HG02840 (cell line): ENCODE measurements at regions not wholly inside any gene's neighbourhood (a gene's known extent, or its start where the extent isn't known, plus 50 kb on each side); places are given as distances from the start of the nearest gene placed in this dataset.
"Not testable (repeated sequence)": the region's sequence is repeated elsewhere in the genome, so short reads cannot be mapped to it uniquely, and the experiment has no call there.

Source experiments
- ATAC-seq: cut with Tn5 transposase; IDR thresholded peaks from one replicate; pipeline ENCODE4 v1.9.1; 2021; ENCODE audit warnings: mild to moderate bottlenecking, moderate library complexity, moderate number of reproducible peaks; ENCODE audit not compliant: unreplicated experiment, low FRiP score

DNA sequence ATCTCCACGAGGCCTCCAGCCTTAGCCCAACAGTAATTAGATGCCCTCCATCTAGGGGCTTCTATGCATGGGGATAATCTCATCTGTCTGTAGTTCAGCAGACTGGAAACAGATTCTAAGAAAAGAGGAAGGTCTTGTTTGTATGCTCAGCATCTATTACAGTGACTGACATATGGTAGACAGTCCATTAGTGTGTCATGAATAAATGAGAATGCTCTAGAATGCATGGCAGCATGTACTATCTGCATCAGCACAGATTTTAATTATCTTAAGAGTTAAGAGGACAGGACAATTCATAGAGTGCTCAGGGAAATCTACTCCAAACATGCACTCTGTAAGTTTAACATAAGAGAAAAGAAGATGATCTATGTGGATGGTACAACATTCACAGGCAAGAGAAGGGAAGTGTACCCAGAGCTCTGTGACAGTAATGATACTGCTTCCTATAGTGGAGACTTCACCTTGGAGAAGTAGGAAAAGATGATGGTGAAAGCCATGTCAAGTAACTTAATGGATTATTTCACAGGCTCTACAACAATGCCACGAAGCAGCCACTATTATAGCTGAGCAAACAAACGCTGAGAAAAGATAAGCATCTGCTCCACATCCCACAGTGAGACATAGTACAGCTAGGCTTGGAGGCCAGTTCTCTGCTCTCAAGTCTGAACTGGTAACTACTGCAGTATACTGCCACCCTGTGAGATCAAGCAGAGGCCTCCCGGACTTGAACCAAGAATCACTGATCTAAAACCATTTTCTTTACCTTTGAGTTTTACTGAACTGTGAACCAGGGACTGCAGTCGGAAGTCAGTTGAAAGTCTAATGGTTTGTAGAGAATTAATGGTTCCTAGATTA lies 309.2 kb upstream of the SPTLC3 start:
- ATAC-seq, result no peak

DNA sequence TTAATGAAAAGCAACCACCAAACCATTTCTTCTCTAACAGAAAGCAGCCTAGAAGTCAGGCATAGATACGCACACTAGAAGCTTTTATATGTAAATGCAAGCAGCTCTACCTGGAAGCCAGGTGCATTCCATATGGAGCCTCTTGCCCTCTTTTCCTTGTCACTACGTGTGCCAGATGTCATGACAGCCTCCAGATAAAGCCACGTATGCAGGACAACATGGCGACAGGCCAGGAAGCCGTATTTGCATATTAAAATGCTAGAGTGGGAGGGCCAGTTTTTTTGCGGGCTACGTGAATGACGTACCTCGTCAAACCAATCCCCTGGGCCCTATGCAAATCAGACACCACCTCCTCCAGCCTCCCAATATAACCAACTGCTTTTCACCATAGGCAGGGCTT lies 308.1 kb upstream of the SPTLC3 start:
- no peak for ATAC-seq

GRCh38 chr20:12702312-12702711 lies 306.5 kb upstream of the SPTLC3 start:
- ATAC-seq, result no peak

DNA sequence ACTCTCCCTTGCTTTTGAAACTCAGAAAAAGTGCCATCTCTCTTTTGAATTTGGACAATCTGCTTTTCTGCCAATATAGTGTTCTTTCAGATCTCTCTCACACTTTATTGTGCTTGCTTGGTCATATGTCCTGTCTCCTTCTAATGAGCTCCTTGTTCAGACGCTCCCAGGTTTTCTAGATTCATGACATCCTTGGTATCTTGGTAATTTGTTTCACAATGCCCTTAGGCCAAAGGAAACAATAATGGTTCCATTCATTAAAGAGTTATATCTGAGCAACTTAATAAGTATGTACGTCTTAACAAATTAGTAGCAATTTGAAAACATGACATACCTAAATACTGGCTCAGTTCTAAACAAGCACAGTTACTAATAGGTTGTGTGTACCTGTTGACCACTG lies 293.4 kb upstream of the SPTLC3 start:
- ATAC-seq, result no peak

DNA sequence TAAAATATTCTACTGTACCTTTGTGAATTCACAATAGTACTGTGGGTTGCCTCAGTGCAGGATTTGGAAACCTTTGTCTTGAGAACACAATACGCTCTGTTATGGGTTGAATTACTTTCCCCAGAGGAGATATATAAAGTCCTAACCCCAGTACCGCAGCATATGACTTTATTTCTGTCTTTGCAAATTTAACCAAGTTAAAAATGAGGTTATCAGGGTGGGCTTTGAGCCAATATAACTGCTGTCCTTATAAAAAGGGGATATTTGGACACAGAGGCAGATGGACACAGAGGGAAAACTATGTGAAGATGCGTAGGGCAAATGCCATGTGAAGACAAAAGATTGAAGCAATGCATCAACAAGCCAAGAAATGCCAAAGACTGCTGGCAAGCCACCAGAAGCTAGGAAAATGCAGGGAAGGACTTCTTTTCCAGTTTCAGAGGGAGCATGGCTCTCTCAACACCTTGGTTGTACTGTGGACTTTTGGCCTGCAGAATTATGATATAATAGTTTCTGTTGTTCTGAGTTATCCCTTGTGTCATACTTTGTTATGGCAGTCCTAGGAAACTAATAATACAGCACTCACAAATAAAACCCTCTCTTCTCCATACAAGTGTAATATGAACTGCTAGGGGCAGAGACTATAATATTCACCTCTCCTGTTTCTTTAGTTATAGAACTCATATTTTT lies 292.6 kb upstream of the SPTLC3 start:
- ATAC-seq, result no peak

DNA sequence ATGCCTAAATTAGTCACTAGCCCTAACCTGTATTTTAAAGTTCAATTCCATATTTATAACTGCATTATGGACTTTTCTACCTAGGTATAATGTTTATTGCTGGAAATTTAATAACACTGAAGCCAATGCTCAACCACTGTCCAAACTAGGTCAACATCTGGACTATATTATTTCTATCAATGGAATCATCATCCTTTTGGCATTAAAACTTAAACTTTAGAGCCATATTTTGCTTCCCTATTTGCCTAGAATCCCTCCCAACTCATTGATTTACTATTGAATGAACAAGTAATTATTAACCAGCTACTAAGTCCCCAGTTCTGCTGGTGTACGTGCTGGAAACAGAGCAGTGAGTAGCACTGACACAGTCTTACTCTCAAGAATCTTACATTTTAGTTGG lies 291.7 kb upstream of the SPTLC3 start:
- ATAC-seq, result no peak

GRCh38 chr20:12718619-12719018 lies 290.2 kb upstream of the SPTLC3 start:
- no peak for ATAC-seq

- no peak for ATAC-seq
Observed at GRCh38 chr20:12721636-12722035, 287.1 kb upstream of the SPTLC3 start.

GRCh38 chr20:12722091-12722490 lies 286.7 kb upstream of the SPTLC3 start:
- no peak for ATAC-seq

GRCh38 chr20:12723811-12724210 lies 285.0 kb upstream of the SPTLC3 start:
- ATAC-seq, result no peak

GRCh38 chr20:12728782-12729181 lies 280.0 kb upstream of the SPTLC3 start:
- no peak for ATAC-seq

DNA sequence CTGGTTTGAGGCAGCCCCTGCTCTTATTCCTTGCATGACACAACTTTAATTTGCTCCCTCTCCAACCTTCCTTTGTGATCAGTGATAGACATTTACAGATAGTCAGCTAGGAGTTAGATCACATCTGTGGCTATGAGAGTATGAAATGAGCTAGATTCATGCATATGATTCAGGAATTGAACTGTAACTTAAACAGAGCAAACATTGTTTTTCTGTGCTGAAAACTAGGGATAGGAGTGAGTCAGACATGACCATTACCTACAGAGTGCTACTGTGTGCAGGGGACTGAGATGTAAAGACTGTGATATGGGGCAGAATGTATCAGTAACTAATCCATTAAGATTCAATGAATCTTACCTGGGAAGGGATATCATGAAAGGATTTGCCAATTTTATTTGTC lies 279.4 kb upstream of the SPTLC3 start:
- no peak for ATAC-seq

- no peak for ATAC-seq
Observed at GRCh38 chr20:12733811-12734210, 275.0 kb upstream of the SPTLC3 start.

DNA sequence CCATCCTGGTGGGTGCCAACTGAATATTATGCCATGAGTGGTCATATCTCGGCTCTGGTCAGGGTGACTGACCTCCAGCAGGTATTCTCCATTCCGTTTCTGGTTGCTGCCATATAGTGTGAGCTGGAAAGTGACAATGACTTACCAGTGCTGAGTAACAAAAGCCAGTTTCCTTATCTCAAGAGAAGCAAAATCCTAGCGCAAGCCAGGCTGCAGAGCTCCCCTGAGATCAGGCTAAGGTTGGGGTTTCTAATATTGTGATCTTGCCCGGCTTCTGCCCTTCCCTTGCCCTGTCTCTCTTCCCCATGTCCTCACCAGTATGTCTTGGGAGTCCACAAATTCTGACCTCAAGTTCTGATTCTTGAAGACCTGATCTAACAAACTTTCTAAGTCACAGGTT lies 271.3 kb upstream of the SPTLC3 start:
- ATAC-seq, result no peak

- no peak for ATAC-seq
Observed at GRCh38 chr20:12737900-12738299, 270.9 kb upstream of the SPTLC3 start.

- no peak for ATAC-seq
Observed at GRCh38 chr20:12740647-12741046, 268.1 kb upstream of the SPTLC3 start.

DNA sequence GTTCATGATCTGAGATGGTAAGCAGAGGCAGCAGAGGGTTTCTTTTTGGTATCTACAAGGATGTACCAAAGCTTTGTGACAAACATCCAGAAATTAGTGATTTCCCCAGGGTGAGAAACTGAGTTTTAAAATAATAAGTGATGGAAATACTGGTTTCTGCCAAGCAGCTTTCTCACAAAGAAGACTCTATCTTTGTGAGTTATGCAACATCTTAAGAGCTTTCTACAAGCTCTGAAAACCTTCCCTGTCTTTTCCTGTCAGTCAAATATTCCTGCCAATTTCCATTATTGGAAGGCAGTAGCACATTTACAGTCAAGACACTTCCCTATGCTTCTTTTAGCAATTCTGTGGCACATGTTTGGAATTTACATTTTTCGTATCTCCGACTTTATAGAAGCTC lies 264.7 kb upstream of the SPTLC3 start:
- no peak for ATAC-seq

- no peak for ATAC-seq
Observed at GRCh38 chr20:12748359-12748994, 260.3 kb upstream of the SPTLC3 start.

DNA sequence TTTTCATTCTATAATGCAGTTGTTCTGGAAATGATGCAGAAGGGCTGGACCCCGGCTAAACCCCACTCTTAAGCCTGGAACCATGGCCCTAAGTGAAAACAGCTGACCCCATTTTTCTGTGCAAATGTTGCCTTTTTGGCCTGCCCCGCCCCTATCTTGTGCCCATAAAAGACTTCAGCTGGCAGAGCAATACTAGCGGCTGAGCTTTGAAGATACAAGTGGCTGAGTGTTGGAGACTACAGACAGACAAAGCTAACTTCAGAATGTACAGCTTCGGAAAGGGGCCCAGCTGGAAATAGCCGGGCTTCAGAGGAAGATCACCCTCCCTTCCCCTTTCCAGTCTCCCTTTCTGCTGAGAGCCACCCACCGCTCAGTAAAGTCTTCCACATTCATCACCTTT lies 258.6 kb upstream of the SPTLC3 start:
- ATAC-seq, result no peak

- ATAC-seq, result not testable (repeated sequence)
Observed at GRCh38 chr20:12752900-12753693, 255.7 kb upstream of the SPTLC3 start.

GRCh38 chr20:12753742-12754141 lies 255.0 kb upstream of the SPTLC3 start:
- not testable (repeated sequence) for ATAC-seq
